HepG2 (cell line): ENCODE measurements at regions not wholly inside any gene's neighbourhood (a gene's known extent, or its start where the extent isn't known, plus 50 kb on each side); places are given as distances from the start of the nearest gene placed in this dataset.
A peak's percentile ranks its signal among the peaks of the same experiment; 100 is the strongest.

Experiments
- ATAC-seq: fragments of 200-7000 bp; cut with Tn5 transposase; 3 replicates; pipeline ENCODE4 v1.9.1; 2020; ENCODE audit warnings: mild to moderate bottlenecking, moderate library complexity
- BruUV-seq: library from RNA; stranded (reverse); fragments of 400-500 nt; replicated peaks from 2 replicates; lab custom pipeline; 2021; lab: Mats Ljungman, UMichigan
- CTCF ChIA-PET: fragments of 300-600 bp; formaldehyde crosslinking; extraction: SDS; loops from one replicate; lab custom pipeline; 2021; ENCODE audit warnings: low total read pairs, inconsistent platforms, low intra/inter-chr PET ratio; lab: Yijun Ruan, JAX
- POLR2A ChIA-PET: fragments of 350-600 bp; sonication (Branson Sonifier 250); formaldehyde crosslinking; loops from one replicate; lab custom pipeline; 2020; ENCODE audit warnings: antibody characterized with exemption, inconsistent platforms; lab: Yijun Ruan, JAX
- DNase-seq: peaks from one replicate; pipeline ENCODE4 v3.0.0-alpha.2; 2015; ENCODE audit warnings: low spot score
- FAIRE-seq: peaks from 3 replicates; lab custom pipeline; 2011; peaks lifted over from hg19 to GRCh38; lab: Jason Lieb, UNC
- H2AFZ ChIP-seq: one replicate; pipeline ENCODE4 v1.6.1; 2011; ENCODE audit warnings: low read length, inconsistent platforms
- H3K27ac ChIP-seq: fragments of 300-600 bp; 3 replicates; pipeline ENCODE4 v1.8.0; 2011; ENCODE audit warnings: mixed run types, mild to moderate bottlenecking, mixed read lengths, low read length, inconsistent platforms; ENCODE audit not compliant: insufficient read depth; ENCODE audit errors: extremely low read length
- H3K27me3 ChIP-seq, 2 experiments: fragments of 200-600 bp in 1 of 2; 2 replicates in 1 of 2; 3 replicates in 1 of 2; pipeline versions ENCODE4 v1.6.0 to v1.8.0; 2011; ENCODE audit warnings: low read length in 2 of 2, mild to moderate bottlenecking in 2 of 2, moderate library complexity in 2 of 2, inconsistent platforms in 1 of 2; ENCODE audit not compliant: insufficient read depth in 2 of 2, control insufficient read depth in 1 of 2
- H3K36me3 ChIP-seq, 2 experiments: fragments of 200-600 bp in 1 of 2; replicated peaks in 1 of 2; 2 replicates in 1 of 2; 3 replicates in 1 of 2; pipeline versions ENCODE4 v1.5.1 to v1.8.0; 2011; ENCODE audit warnings: low read length in 2 of 2, inconsistent platforms in 1 of 2; ENCODE audit not compliant: insufficient read depth in 2 of 2, control insufficient read depth in 1 of 2
- H3K4me1 ChIP-seq: 2 replicates; pipeline ENCODE4 v1.5.1; 2012; ENCODE audit warnings: low read length, inconsistent platforms; ENCODE audit not compliant: insufficient read depth
- H3K4me2 ChIP-seq: 2 replicates; pipeline ENCODE4 v1.6.0; 2011; ENCODE audit warnings: low read depth, low read length, inconsistent platforms
- H3K4me3 ChIP-seq, 3 experiments: fragments of 200-600 bp in 1 of 3; sonication (generic), shearing (Covaris generic) in 1 of 3; replicated peaks in 1 of 3; 2 replicates each; pipeline ENCODE4 v1.5.1; 2011 to 2016; ENCODE audit warnings: low read length in 3 of 3, inconsistent platforms in 2 of 3, low read depth in 2 of 3, mild to moderate bottlenecking in 2 of 3, control low read depth in 1 of 3, mixed read lengths in 1 of 3; ENCODE audit not compliant: insufficient read depth in 1 of 3
- H3K79me2 ChIP-seq: one replicate; pipeline ENCODE4 v1.6.1; 2011; ENCODE audit warnings: low read length, inconsistent platforms; ENCODE audit not compliant: insufficient read depth
- H3K9ac ChIP-seq: 2 replicates; pipeline ENCODE4 v1.6.0; 2011; ENCODE audit warnings: mild to moderate bottlenecking, low read depth, low read length, inconsistent platforms; ENCODE audit not compliant: insufficient read depth
- H3K9me3 ChIP-seq: 2 replicates; pipeline ENCODE4 v1.5.1; 2012; ENCODE audit warnings: mild to moderate bottlenecking, low read length
- H4K20me1 ChIP-seq: 2 replicates; pipeline ENCODE4 v1.6.0; 2011; ENCODE audit warnings: inconsistent platforms, mild to moderate bottlenecking, low read length, moderate library complexity; ENCODE audit not compliant: insufficient read depth
- CTCF ChIP-seq: sonication (generic); formaldehyde crosslinking; IDR thresholded peaks from 2 replicates; pipeline ENCODE4 v1.5.0; 2020; ENCODE audit warnings: mild to moderate bottlenecking, missing genetic modification reagents, moderate library complexity
- FOXP1 ChIP-seq, 2 experiments: fragments of 450-650 bp in 1 of 2; IDR thresholded peaks; 2 replicates each; pipeline ENCODE4 v1.6.1; 2017 to 2018; ENCODE audit warnings: antibody characterized with exemption in 1 of 2
- GATA4 ChIP-seq: sonication (generic); IDR thresholded peaks from 2 replicates; pipeline ENCODE4 v1.6.1; 2016; ENCODE audit warnings: antibody characterized with exemption, low read depth, borderline replicate concordance
- IKZF1 ChIP-seq: fragments of 450-650 bp; IDR thresholded peaks from 2 replicates; pipeline ENCODE4 v1.7.1; 2016
- IRF2 ChIP-seq: IDR thresholded peaks from 2 replicates; pipeline ENCODE4 v1.6.1; 2018; ENCODE audit warnings: missing genetic modification reagents, missing compliant biosample characterization
- JARID2 ChIP-seq: sonication (generic); formaldehyde crosslinking; IDR thresholded peaks from 2 replicates; pipeline ENCODE4 v1.8.1; 2023; ENCODE audit warnings: missing genetic modification reagents, inconsistent platforms; ENCODE audit not compliant: insufficient replicate concordance
- MAF1 ChIP-seq: sonication (generic); formaldehyde crosslinking; IDR thresholded peaks from 2 replicates; pipeline ENCODE4 v1.5.0; 2020; ENCODE audit warnings: missing genetic modification reagents, borderline replicate concordance
- MTF2 ChIP-seq: sonication (generic); formaldehyde crosslinking; IDR thresholded peaks from 2 replicates; pipeline ENCODE4 v1.5.0; 2020; ENCODE audit warnings: missing genetic modification reagents, borderline replicate concordance
- NCOA2 ChIP-seq: sonication (generic); formaldehyde crosslinking; IDR thresholded peaks from 2 replicates; pipeline ENCODE4 v1.8.0; 2022; ENCODE audit warnings: inconsistent platforms
- STAG1 ChIP-seq: sonication (generic); formaldehyde crosslinking; IDR thresholded peaks from 2 replicates; pipeline ENCODE4 v1.4.0; 2020; ENCODE audit warnings: missing genetic modification reagents
- U2AF2 ChIP-seq: fragments of 200-400 bp; formaldehyde crosslinking; IDR thresholded peaks from 2 replicates; pipeline ENCODE4 v1.6.1; 2017; ENCODE audit warnings: low read depth, mild to moderate bottlenecking, low read length
- ZNF225 ChIP-seq: sonication (generic); formaldehyde crosslinking; IDR thresholded peaks from 2 replicates; pipeline ENCODE4 v1.4.0; 2020; ENCODE audit warnings: mild to moderate bottlenecking, missing genetic modification reagents
- ZNF318 ChIP-seq: sonication (generic); formaldehyde crosslinking; IDR thresholded peaks from 2 replicates; pipeline ENCODE4 v1.4.0; 2020; ENCODE audit warnings: mild to moderate bottlenecking, missing genetic modification reagents
- WGBS: methylation state at CpG from one replicate; pipeline ENCODE4 v1.1.6; 2017; ENCODE audit warnings: low lambda C conversion rate; 5-methylcytosine and 5-hydroxymethylcytosine counted together
- in situ Hi-C: cut with HindIII; loops from 2 replicates; pipeline ENCODE4 v1.10.0; 2017; ENCODE audit warnings: low pct_unique_long_range_greater_than_20kb; ENCODE audit not compliant: extremely low pct_ligation_motif_present
- intact Hi-C: fragments of 100-400 bp; cut with micrococcal nuclease; formaldehyde crosslinking; loops from one replicate; pipeline ENCODE4 v1.10.0; 2022; ENCODE audit not compliant: unreplicated experiment
- TF ChIP-seq, protein P1 (sequence below): IDR thresholded peaks from 2 replicates; pipeline ENCODE4 v1.6.1; 2016; ENCODE audit warnings: missing biosample characterization, missing genetic modification reagents, low read depth

DNA sequence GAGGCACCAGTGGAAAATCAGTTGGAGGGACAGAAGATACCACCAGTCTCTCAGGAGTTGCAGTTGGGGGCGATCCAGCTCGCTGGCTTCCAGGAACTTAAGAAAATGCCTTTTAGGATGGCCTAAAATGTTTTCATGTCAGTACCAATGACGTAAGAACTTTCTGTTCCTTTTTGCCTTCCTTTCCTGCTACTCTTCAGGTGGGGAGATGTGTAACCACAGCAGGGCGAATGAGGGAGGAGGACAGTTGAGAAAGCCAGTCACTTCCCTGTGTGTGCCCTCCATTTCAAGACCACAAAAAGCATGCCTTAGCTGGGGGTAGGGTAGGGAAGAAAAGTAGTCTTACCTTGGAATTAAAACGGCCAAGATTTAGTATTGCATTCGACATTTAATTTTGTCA, 941.6 kb downstream of the NLGN4Y start (continued):
- TF ChIP-seq, protein P1, sequence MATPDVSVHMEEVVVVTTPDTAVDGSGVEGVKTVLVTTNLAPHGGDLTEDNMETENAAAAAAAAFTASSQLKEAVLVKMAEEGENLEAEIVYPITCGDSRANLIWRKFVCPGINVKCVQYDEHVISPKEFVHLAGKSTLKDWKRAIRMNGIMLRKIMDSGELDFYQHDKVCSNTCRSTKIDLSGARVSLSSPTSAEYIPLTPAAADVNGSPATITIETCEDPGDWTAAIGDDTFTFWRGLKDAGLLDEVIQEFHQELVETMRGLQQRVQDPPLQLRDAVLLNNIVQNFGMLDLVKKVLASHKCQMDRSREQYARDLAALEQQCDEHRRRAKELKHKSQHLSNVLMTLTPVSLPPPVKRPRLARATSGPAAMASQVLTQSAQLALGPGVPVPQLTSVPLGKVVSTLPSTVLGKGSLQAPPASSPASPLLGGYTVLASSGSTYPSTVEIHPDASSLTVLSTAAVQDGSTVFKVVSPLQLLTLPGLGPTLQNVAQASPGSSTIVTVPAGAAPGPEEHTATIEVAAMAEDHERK (CRISPR knock-in tag): no peak
- TF ChIP-seq MTF2 (CRISPR knock-in tag) (no peak), FOXP1 (IDR thresholded peaks at IDR 0.05) (no peak), FOXP1 (CRISPR knock-in tag; IDR thresholded peaks at IDR 0.05) (no peak), GATA4 (no peak), JARID2 (CRISPR knock-in tag) (no peak)
- TF ChIP-seq, all 625 proteins: peak for 0

- FAIRE-seq: no peak
- BruUV-seq: no TSS peak
- H4K20me1 ChIP-seq: no peaks in the 10 kb centered on the region
- no peaks in the 10 kb centered on the region for H3K36me3 ChIP-seq
- no peak overlapping the region for H3K4me3 ChIP-seq
- 5% methylated on average over 3 of the region's 5 CpGs for WGBS
- H3K79me2 ChIP-seq: no peaks in the 10 kb centered on the region
- ChIA-PET POLR2A (no interaction called here), CTCF (no interaction called here)
- H3K27me3 ChIP-seq: no peaks in the 10 kb centered on the region
- no peaks in the 10 kb centered on the region for H3K9me3 ChIP-seq
- in situ Hi-C loops (no loop called here), intact Hi-C loops (loop anchor here (2.0 to 10.0 kb wide), 4 partner anchors 238 to 1732 kb away; partner anchors contain the start of gene NLGN4Y)
- no peak overlapping the region for H3K27ac ChIP-seq
- no peak overlapping the region for H2AFZ ChIP-seq
- no peaks in the 10 kb centered on the region for H3K4me1 ChIP-seq
- no peak overlapping the region for H3K4me2 ChIP-seq
- peak; percentile 65 for ATAC-seq
- H3K9ac ChIP-seq: no peak overlapping the region
- no peak for DNase-seq
- TF ChIP-seq CTCF (CRISPR knock-in tag) (peak; percentile 49), U2AF2 (no peak), IRF2 (CRISPR knock-in tag) (no peak), ZNF225 (CRISPR knock-in tag) (no peak), STAG1 (CRISPR knock-in tag) (peak; percentile 76), IKZF1 (no peak), MAF1 (no peak), NCOA2 (no peak), ZNF318 (CRISPR knock-in tag) (no peak)
Measured at GRCh38 chrY:15466891-15467290, 942.6 kb downstream of the NLGN4Y start.
